Esophagus squamous epithelium (tissue), 4 donors: ENCODE measurements at regions not wholly inside any gene's neighbourhood (a gene's known extent, or its start where the extent isn't known, plus 50 kb on each side); places are given as distances from the start of the nearest gene placed in this dataset.

Experiments
- CTCF ChIP-seq, 6 experiments: fragments of 450-650 bp in 4 of 6; fragments of 200-600 bp in 2 of 6; sonication (generic) in 2 of 6; IDR thresholded peaks; one replicate each; pipeline ENCODE4 v1.5.1; 2016 to 2019; ENCODE audit warnings: antibody characterized with exemption in 6 of 6, mild to moderate bottlenecking in 4 of 6, moderate library complexity in 4 of 6
- POLR2A ChIP-seq, 4 donors: fragments of 450-650 bp; IDR thresholded peaks; one replicate each; pipeline ENCODE4 v1.6.1; 2017; ENCODE audit warnings: antibody characterized with exemption in 4 of 4, mild to moderate bottlenecking in 4 of 4, moderate library complexity in 3 of 4

- TF ChIP-seq POLR2A (IDR thresholded peaks at IDR 0.05) (no peak), CTCF (IDR thresholded peaks at IDR 0.05) (no peak)
Measured at GRCh38 chr5:86170194-86170593, 447.5 kb upstream of the COX7C start.
